Naive thymus-derived CD8-positive, alpha-beta T cell (primary cell): ENCODE measurements at regions not wholly inside any gene's neighbourhood (a gene's known extent, or its start where the extent isn't known, plus 50 kb on each side); places are given as distances from the start of the nearest gene placed in this dataset.
A peak's percentile ranks its signal among the peaks of the same experiment; 100 is the strongest.
"Not testable (repeated sequence)": the region's sequence is repeated elsewhere in the genome, so short reads cannot be mapped to it uniquely, and the experiment has no call there.

Experiments used
- ATAC-seq, 2 donors: fragments of 150-1000 bp; cut with Tn5 transposase in 1 of 2; sonication (Bioruptor Pico), chemical (Tn5 transposase) in 1 of 2; 1 replicate in 1 of 2; 2 replicates in 1 of 2; pipeline ENCODE4 v1.10.0; 2021; ENCODE audit warnings: mild to moderate bottlenecking in 2 of 2, moderate library complexity in 2 of 2
- POLR2A ChIA-PET: fragments of 350-600 bp; sonication (Branson Sonifier 250); formaldehyde crosslinking; loops from one replicate; lab custom pipeline; 2021; ENCODE audit warnings: antibody characterized with exemption; lab: Charles Lee
- DNase-seq, 10 donors: peaks; one replicate each; pipeline versions ENCODE4 v3.0.0 to v3.0.0-alpha.2; 2020 to 2022
- H3K27ac Mint-ChIP-seq, 10 donors: one replicate each; pipeline ENCODE4 v1.8.0; 2020 to 2022; ENCODE audit warnings: mild to moderate bottlenecking in 10 of 10, mixed read lengths in 10 of 10, moderate library complexity in 4 of 10, inconsistent platforms in 1 of 10
- H3K27me3 Mint-ChIP-seq, 5 donors: one replicate each; pipeline ENCODE4 v1.8.0; 2021 to 2022; ENCODE audit warnings: mixed read lengths in 5 of 5
- H3K36me3 Mint-ChIP-seq, 3 donors: one replicate each; pipeline ENCODE4 v1.8.0; 2020 to 2022; ENCODE audit warnings: mixed read lengths in 3 of 3, mild to moderate bottlenecking in 2 of 3, inconsistent platforms in 1 of 3
- H3K4me1 Mint-ChIP-seq, 4 donors: one replicate each; pipeline ENCODE4 v1.8.0; 2021 to 2022; ENCODE audit warnings: mixed read lengths in 4 of 4
- H3K4me3 Mint-ChIP-seq, 10 donors: one replicate each; pipeline ENCODE4 v1.8.0; 2020 to 2022; ENCODE audit warnings: mild to moderate bottlenecking in 10 of 10, mixed read lengths in 10 of 10, moderate library complexity in 6 of 10, inconsistent platforms in 1 of 10
- H3K9me3 Mint-ChIP-seq, 9 donors: one replicate each; pipeline ENCODE4 v1.8.0; 2020 to 2022; ENCODE audit warnings: mixed read lengths in 9 of 9, mild to moderate bottlenecking in 3 of 9, inconsistent platforms in 1 of 9, moderate library complexity in 1 of 9

GRCh38 chr1:166378805-166379204, 212.0 kb upstream of the FAM78B start:
- Mint-ChIP-seq H3K4me1 (no peaks in the 10 kb centered on the region), H3K4me3 (no peak overlapping the region), H3K27ac (no peak overlapping the region), H3K9me3 (peaks cover 0 to 4% (median 0%) of the 10 kb centered on the region in 9 donors), H3K27me3 (peaks cover 0 to 13% (median 6%) of the 10 kb centered on the region in 5 donors), H3K36me3 (no peaks in the 10 kb centered on the region)
- ATAC-seq (no peak), DNase-seq (no peak)
- POLR2A ChIA-PET, result no interaction called here

- no peak for DNase-seq
- Mint-ChIP-seq H3K27ac (no peak overlapping the region), H3K4me1 (no peaks in the 10 kb centered on the region), H3K4me3 (no peak overlapping the region), H3K27me3 (peaks cover 1 to 16% (median 8%) of the 10 kb centered on the region in 5 donors), H3K9me3 (no peaks in the 10 kb centered on the region), H3K36me3 (no peaks in the 10 kb centered on the region)
- POLR2A ChIA-PET, result no interaction called here
- ATAC-seq, result no peak
Observed at GRCh38 chr1:166379447-166379846, 212.6 kb upstream of the FAM78B start.

DNA sequence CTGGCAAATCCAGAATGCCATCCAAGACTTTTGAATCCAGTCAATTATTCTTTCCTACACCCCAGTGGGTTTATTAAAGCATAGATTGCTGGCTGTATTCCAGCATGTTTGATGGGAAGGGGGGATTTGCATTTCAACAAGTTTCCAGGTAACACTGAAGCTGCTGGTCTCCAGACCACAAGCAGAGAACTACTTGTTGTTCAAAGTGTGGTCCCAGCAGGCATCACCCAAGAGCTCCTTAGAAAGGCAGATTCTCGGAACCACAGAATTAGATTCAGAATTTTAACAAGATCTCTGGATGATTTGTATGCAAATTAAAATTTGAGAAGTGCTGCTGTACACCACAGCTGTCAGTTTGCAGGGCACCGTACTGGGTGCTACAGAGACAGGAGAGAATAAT, 216.3 kb upstream of the FAM78B start:
- Mint-ChIP-seq H3K4me1 (no peaks in the 10 kb centered on the region), H3K27ac (no peak overlapping the region), H3K27me3 (peaks cover 4 to 32% (median 10%) of the 10 kb centered on the region in 5 donors), H3K36me3 (no peaks in the 10 kb centered on the region), H3K9me3 (no peaks in the 10 kb centered on the region), H3K4me3 (no peak overlapping the region)
- DNase-seq (no peak), ATAC-seq (no peak)
- POLR2A ChIA-PET, result no interaction called here

DNA sequence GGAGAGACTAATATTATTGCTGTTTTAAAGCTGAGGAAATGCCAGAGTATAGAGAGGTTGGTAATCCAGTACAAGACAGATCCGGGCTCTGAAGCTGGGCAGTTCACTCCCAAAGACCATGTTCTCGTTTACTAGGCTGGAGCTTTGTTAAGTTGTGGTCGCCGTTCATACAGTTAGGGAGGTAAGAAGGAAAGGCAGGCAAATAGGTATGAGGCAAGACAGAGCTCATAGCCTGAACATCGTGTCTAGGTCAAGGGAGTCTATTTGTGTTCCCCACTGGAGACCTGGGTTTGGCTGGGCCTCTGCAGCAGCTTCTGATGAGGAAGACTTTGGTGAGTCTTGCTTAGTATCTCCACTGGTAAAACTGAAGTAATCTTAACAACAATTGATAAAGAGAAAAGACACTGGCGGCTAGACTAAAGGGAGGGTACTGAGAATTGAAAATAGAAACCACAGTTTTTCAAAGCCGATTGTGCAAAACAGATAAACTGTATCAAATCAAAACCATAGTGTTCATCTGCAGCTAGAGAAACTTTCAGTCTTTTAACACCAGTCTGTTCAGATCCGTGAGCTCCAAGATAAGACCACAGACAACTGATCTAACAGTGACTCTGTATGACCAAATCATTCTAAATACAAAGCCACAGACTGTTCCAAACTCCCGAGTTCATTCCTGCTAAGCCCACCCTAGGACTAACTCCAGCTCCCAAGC, 217.0 kb upstream of the FAM78B start:
- DNase-seq (no peak), ATAC-seq (no peak)
- Mint-ChIP-seq H3K27me3 (peaks cover 4 to 36% (median 13%) of the 10 kb centered on the region in 5 donors), H3K9me3 (no peaks in the 10 kb centered on the region), H3K27ac (no peak overlapping the region), H3K4me1 (no peaks in the 10 kb centered on the region), H3K4me3 (no peak overlapping the region), H3K36me3 (no peaks in the 10 kb centered on the region)
- POLR2A ChIA-PET, result no interaction called here

- ATAC-seq (no peak), DNase-seq (no peak)
- no peak overlapping the region for H3K4me3 Mint-ChIP-seq
- H3K9me3 Mint-ChIP-seq, result no peaks in the 10 kb centered on the region
- POLR2A ChIA-PET, result no interaction called here
- no peaks in the 10 kb centered on the region for H3K4me1 Mint-ChIP-seq
- no peak overlapping the region for H3K27ac Mint-ChIP-seq
- H3K36me3 Mint-ChIP-seq, result no peaks in the 10 kb centered on the region
- peaks cover 4 to 36% (median 15%) of the 10 kb centered on the region in 5 donors for H3K27me3 Mint-ChIP-seq
Observed at GRCh38 chr1:166384948-166385347, 218.1 kb upstream of the FAM78B start.

- POLR2A ChIA-PET, result no interaction called here
- no peaks in the 10 kb centered on the region for H3K4me1 Mint-ChIP-seq
- no peaks in the 10 kb centered on the region for H3K36me3 Mint-ChIP-seq
- DNase-seq, result no peak
- H3K9me3 Mint-ChIP-seq, result no peaks in the 10 kb centered on the region
- no peak overlapping the region for H3K4me3 Mint-ChIP-seq
- no peak for ATAC-seq
- H3K27ac Mint-ChIP-seq, result no peak overlapping the region
- H3K27me3 Mint-ChIP-seq, result peaks cover 2 to 20% (median 8%) of the 10 kb centered on the region in 5 donors
Observed at GRCh38 chr1:166390366-166391033, 223.7 kb upstream of the FAM78B start.

DNA sequence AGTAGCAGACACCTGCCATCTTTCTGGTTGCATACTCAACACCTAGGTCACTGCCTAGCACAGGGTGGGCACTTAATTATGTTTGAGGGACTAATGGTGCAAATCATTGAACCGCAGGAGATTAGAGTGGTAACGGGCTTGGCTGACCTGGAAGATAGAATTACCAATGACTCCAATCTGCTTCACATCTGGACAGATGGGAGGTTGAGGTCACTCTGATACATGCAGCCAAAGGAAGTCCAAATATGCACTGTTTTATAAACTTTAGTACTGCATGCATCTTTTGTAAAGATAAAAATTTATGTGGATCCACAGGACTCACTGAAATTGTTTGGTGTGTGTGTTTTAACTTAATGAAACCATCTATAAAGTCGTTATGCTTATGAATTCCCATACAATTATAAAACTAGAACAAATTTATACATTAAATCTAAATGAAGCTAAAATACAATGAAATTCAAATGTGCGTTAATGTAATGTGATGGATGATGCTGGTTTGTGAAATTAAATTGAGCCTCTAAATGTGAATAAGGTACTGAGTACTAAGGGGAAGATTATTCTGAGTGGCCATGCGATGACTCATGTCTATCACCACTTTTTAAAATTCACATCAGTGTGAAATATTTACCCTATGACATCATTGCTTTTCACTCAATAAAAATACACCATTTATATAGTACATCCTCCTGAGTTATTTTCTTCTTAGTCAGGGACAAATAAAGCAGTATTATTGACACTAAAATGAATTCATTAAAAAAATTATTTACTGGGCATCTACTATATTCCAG, 224.7 kb upstream of the FAM78B start:
- POLR2A ChIA-PET, result no interaction called here
- Mint-ChIP-seq H3K27ac (no peak overlapping the region), H3K4me3 (no peak overlapping the region), H3K27me3 (peaks cover 0 to 15% (median 7%) of the 10 kb centered on the region in 5 donors), H3K4me1 (no peaks in the 10 kb centered on the region), H3K9me3 (no peaks in the 10 kb centered on the region), H3K36me3 (no peaks in the 10 kb centered on the region)
- ATAC-seq (no peak), DNase-seq (no peak)

DNA sequence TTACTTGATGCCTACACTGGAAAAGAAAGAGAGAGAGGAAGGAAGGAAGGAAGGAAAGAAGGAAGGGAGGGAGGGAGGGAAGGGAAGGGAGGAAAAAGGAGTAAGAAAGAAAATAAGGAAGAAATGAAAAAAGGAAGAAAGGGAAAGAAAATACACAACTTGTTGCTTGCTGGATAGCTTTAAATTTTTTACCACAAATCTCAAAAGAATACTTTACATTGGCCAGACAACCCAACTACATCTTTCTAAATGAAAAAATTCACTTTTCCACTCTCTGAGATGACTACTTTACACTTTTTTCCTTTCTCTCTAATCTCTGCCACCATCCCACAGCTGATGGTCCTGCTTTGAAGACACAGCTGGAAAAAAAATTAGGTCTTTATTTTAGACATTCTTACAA, 228.9 kb upstream of the FAM78B start:
- H3K4me3 Mint-ChIP-seq, result no peak overlapping the region
- ATAC-seq, result no peak
- H3K9me3 Mint-ChIP-seq, result no peaks in the 10 kb centered on the region
- H3K36me3 Mint-ChIP-seq, result no peaks in the 10 kb centered on the region
- no peak for DNase-seq
- no peaks in the 10 kb centered on the region for H3K4me1 Mint-ChIP-seq
- H3K27ac Mint-ChIP-seq, result no peak overlapping the region
- POLR2A ChIA-PET, result no interaction called here
- peaks cover 0 to 6% (median 1%) of the 10 kb centered on the region in 5 donors for H3K27me3 Mint-ChIP-seq

- Mint-ChIP-seq H3K27me3 (peaks cover 2 to 36% (median 12%) of the 10 kb centered on the region in 5 donors), H3K9me3 (peaks cover 8 to 38% (median 28%) of the 10 kb centered on the region in 9 donors)
- DNase-seq, POLR2A ChIA-PET, ATAC-seq, H3K4me1 Mint-ChIP-seq, H3K36me3 Mint-ChIP-seq, H3K27ac Mint-ChIP-seq, H3K4me3 Mint-ChIP-seq: not testable (repeated sequence)
Observed at GRCh38 chr1:166409253-166410082, 242.7 kb upstream of the FAM78B start.

DNA sequence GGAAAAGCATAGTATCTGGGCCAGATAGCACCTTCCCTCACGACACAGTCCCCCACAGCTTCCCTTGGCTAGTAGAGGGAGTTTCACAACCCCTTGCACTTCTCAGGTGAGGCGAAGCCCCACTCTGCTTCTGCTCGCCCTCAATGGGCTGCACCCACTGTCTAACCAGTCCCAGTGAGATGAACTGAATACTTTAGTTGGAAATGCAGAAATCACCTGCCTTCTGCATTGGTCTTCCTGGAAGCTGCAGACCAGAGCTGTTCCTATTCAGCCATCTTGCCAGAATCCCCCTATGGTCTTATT, 243.2 kb upstream of the FAM78B start:
- POLR2A ChIA-PET, result no interaction called here
- Mint-ChIP-seq H3K36me3 (peaks cover 0 to 6% (median 5%) of the 10 kb centered on the region in 3 donors), H3K9me3 (peaks cover 6 to 43% (median 28%) of the 10 kb centered on the region in 9 donors), H3K27ac (no peak overlapping the region), H3K4me1 (no peaks in the 10 kb centered on the region), H3K27me3 (peaks cover 2 to 36% (median 13%) of the 10 kb centered on the region in 5 donors), H3K4me3 (peak overlapping the region in 1 of 10 donors; percentile 1)
- DNase-seq (no peak), ATAC-seq (no peak)

DNA sequence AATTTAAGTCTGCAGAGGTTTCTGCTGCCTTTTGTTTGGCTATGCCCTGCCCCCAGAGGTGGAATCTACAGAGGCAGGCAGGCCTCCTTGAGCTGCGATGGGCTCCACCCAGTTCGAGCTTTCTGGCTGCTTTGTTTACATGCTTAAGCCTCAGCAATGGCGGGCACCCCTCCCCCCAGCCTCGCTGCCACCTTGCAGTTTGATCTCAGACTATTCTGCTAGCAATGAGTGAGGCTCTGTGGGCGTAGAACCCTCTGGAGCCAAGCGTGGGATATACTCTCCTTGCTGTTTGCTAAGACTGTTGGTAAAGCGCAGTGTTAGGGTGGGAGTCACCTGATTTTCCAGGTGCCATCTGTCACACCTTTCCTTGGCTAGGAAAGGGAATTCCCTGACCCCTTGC, 250.0 kb upstream of the FAM78B start:
- H3K36me3 Mint-ChIP-seq, H3K27ac Mint-ChIP-seq, DNase-seq, H3K4me3 Mint-ChIP-seq, ATAC-seq, H3K4me1 Mint-ChIP-seq, POLR2A ChIA-PET: not testable (repeated sequence)
- H3K9me3 Mint-ChIP-seq, result peaks cover 0 to 15% (median 5%) of the 10 kb centered on the region in 9 donors
- H3K27me3 Mint-ChIP-seq, result peaks cover 9 to 39% (median 28%) of the 10 kb centered on the region in 5 donors

GRCh38 chr1:166418344-166418933, 251.6 kb upstream of the FAM78B start:
- DNase-seq, result no peak
- no peak overlapping the region for H3K4me3 Mint-ChIP-seq
- no peaks in the 10 kb centered on the region for H3K36me3 Mint-ChIP-seq
- no peak for ATAC-seq
- POLR2A ChIA-PET, result no interaction called here
- peaks cover 9 to 48% (median 28%) of the 10 kb centered on the region in 5 donors for H3K27me3 Mint-ChIP-seq
- peaks cover 0 to 13% (median 5%) of the 10 kb centered on the region in 9 donors for H3K9me3 Mint-ChIP-seq
- H3K4me1 Mint-ChIP-seq, result no peaks in the 10 kb centered on the region
- no peak overlapping the region for H3K27ac Mint-ChIP-seq
